ENCODE measurements at regions not wholly inside any gene's neighbourhood (a gene's known extent, or its start where the extent isn't known, plus 50 kb on each side); places are given as distances from the start of the nearest gene placed in this dataset.

GRCh38 chr4:129545599-129546278, 449.8 kb downstream of the C4orf33 start:
- no peak for DNase-seq (ENCODE audit: low spot score)
- in situ Hi-C loops (cut with MboI; ENCODE audit: low pct_unique_long_range_greater_than_20kb, low sequenced_read_pairs, unreplicated experiment) = no loop called here
- no peak for TF ChIP-seq CTCF (IDR thresholded peaks at IDR 0.05; ENCODE audit: extremely low read depth, insufficient read depth, missing control alignments)

- no peak for TF ChIP-seq CTCF (IDR thresholded peaks at IDR 0.05; ENCODE audit: extremely low read depth, insufficient read depth, missing control alignments)
- DNase-seq (ENCODE audit: low spot score) = no peak
- in situ Hi-C loops (cut with MboI; ENCODE audit: low pct_unique_long_range_greater_than_20kb, low sequenced_read_pairs, unreplicated experiment) = no loop called here
Measured at GRCh38 chr4:129546531-129546930, 450.6 kb downstream of the C4orf33 start.

GRCh38 chr4:129550281-129550785, 454.4 kb downstream of the C4orf33 start:
- TF ChIP-seq CTCF (IDR thresholded peaks at IDR 0.05; ENCODE audit: extremely low read depth, insufficient read depth, missing control alignments) = no peak
- in situ Hi-C loops (cut with MboI; ENCODE audit: low pct_unique_long_range_greater_than_20kb, low sequenced_read_pairs, unreplicated experiment) = no loop called here
- DNase-seq (ENCODE audit: low spot score) = no peak

- in situ Hi-C loops (cut with MboI; ENCODE audit: low pct_unique_long_range_greater_than_20kb, low sequenced_read_pairs, unreplicated experiment) = no loop called here
- no peak for DNase-seq (ENCODE audit: low spot score)
- TF ChIP-seq CTCF (IDR thresholded peaks at IDR 0.05; ENCODE audit: extremely low read depth, insufficient read depth, missing control alignments) = no peak
Measured at GRCh38 chr4:129561280-129561679, 465.3 kb downstream of the C4orf33 start.

- in situ Hi-C loops (cut with MboI; ENCODE audit: low pct_unique_long_range_greater_than_20kb, low sequenced_read_pairs, unreplicated experiment) = no loop called here
- no peak for TF ChIP-seq CTCF (IDR thresholded peaks at IDR 0.05; ENCODE audit: extremely low read depth, insufficient read depth, missing control alignments)
- no peak for DNase-seq (ENCODE audit: low spot score)
Measured at GRCh38 chr4:129561886-129562671, 466.1 kb downstream of the C4orf33 start.

- TF ChIP-seq CTCF (IDR thresholded peaks at IDR 0.05; ENCODE audit: extremely low read depth, insufficient read depth, missing control alignments) = no peak
- DNase-seq (ENCODE audit: low spot score) = no peak
- in situ Hi-C loops (cut with MboI; ENCODE audit: low pct_unique_long_range_greater_than_20kb, low sequenced_read_pairs, unreplicated experiment) = no loop called here
Measured at GRCh38 chr4:129565214-129565613, 469.3 kb downstream of the C4orf33 start.

Measured in GM13977 (cell line).